ENCODE measurements at regions not wholly inside any gene's neighbourhood (a gene's known extent, or its start where the extent isn't known, plus 50 kb on each side); places are given as distances from the start of the nearest gene placed in this dataset.

GRCh38 chr2:221999717-222000116 lies 299.1 kb downstream of the PAX3 start:
- Histone ChIP-seq H3K36me3 (ENCODE audit: low read depth) (no peaks in the 10 kb centered on the region), H3K9me2 (ENCODE audit: insufficient read depth) (no peaks in the 10 kb centered on the region), H3K4me1 (replicated peaks; ENCODE audit: insufficient read depth) (peaks cover 45% of the 10 kb centered on the region), H3K79me2 (ENCODE audit: low read depth) (no peaks in the 10 kb centered on the region), H3K27ac (peak overlapping the region; percentile 85), H3K9me3 (ENCODE audit: insufficient read depth, low read depth) (peaks cover 5% of the 10 kb centered on the region; the same call in 1 of the 2 replicates), H2AFZ (no peak overlapping the region), H3K4me3 (peak overlapping the region; percentile 7; the same call in 1 of the 2 replicates), H3F3A (ENCODE audit: insufficient read depth, low read depth) (peaks cover 27% of the 10 kb centered on the region), H3K27me3 (ENCODE audit: insufficient read depth, low read depth) (no peaks in the 10 kb centered on the region), H4K20me1 (ENCODE audit: insufficient read depth) (peaks cover 3% of the 10 kb centered on the region; the same call in 1 of the 2 replicates), H3K4me2 (peak overlapping the region; percentile 54)
- peak; percentile 47 to 99 for DNase-seq
- TF ChIP-seq EZH2 (IDR thresholded peaks at IDR 0.05; ENCODE audit: low read depth) = no peak
- TF ChIP-seq CTCF (conservative IDR thresholded peaks at IDR 0.05) = no peak
- BruUV-seq (replicated peaks) = no TSS peak
- intact Hi-C loops (cut with micrococcal nuclease; ENCODE audit: unreplicated experiment) = no loop called here
- ChIA-PET POLR2A (ENCODE audit: unreplicated experiment) (interaction anchor here (0.9 kb wide), 1 partner anchor 58 kb away, joined by 10 read pairs; no protein-coding TSS in a partner anchor), CTCF (interaction anchor here (0.7 to 1.6 kb wide), 3 partner anchors 10 to 38 kb away, joined by 3 read pairs; no protein-coding TSS in a partner anchor)

GRCh38 chr2:221999166-221999565 lies 299.6 kb downstream of the PAX3 start:
- CTCF ChIA-PET = interaction anchor here (0.7 to 0.8 kb wide), 2 partner anchors 13 to 39 kb away, joined by 3 read pairs; no protein-coding TSS in a partner anchor
- H3K27me3 ChIP-seq (ENCODE audit: insufficient read depth, low read depth) = no peaks in the 10 kb centered on the region
- H3K9me2 ChIP-seq (ENCODE audit: insufficient read depth) = no peaks in the 10 kb centered on the region
- intact Hi-C loops (cut with micrococcal nuclease; ENCODE audit: unreplicated experiment) = no loop called here
- no peak for DNase-seq
- H3K36me3 ChIP-seq (ENCODE audit: low read depth) = no peaks in the 10 kb centered on the region
- H3K4me2 ChIP-seq = peak overlapping the region; percentile 54
- H3K9me3 ChIP-seq (ENCODE audit: insufficient read depth, low read depth) = peaks cover 5% of the 10 kb centered on the region; the same call in 1 of the 2 replicates
- H2AFZ ChIP-seq = no peak overlapping the region
- no TSS peak for BruUV-seq (replicated peaks)
- H4K20me1 ChIP-seq (ENCODE audit: insufficient read depth) = peaks cover 3% of the 10 kb centered on the region; the same call in 1 of the 2 replicates
- peak overlapping the region; percentile 85 for H3K27ac ChIP-seq
- peaks cover 45% of the 10 kb centered on the region for H3K4me1 ChIP-seq (replicated peaks; ENCODE audit: insufficient read depth)
- no peaks in the 10 kb centered on the region for H3K79me2 ChIP-seq (ENCODE audit: low read depth)
- POLR2A ChIA-PET (ENCODE audit: unreplicated experiment) = no interaction called here
- no peak for TF ChIP-seq EZH2 (IDR thresholded peaks at IDR 0.05; ENCODE audit: low read depth)
- no peak overlapping the region; the same call in 1 of the 2 replicates for H3K4me3 ChIP-seq
- peaks cover 27% of the 10 kb centered on the region for H3F3A ChIP-seq (ENCODE audit: insufficient read depth, low read depth)

- no peaks in the 10 kb centered on the region for H3K36me3 ChIP-seq (ENCODE audit: low read depth)
- H3K27ac ChIP-seq = no peak overlapping the region
- H3K79me2 ChIP-seq (ENCODE audit: low read depth) = no peaks in the 10 kb centered on the region
- DNase-seq = no peak
- peaks cover 3% of the 10 kb centered on the region; the same call in 1 of the 2 replicates for H4K20me1 ChIP-seq (ENCODE audit: insufficient read depth)
- peaks cover 27% of the 10 kb centered on the region for H3F3A ChIP-seq (ENCODE audit: insufficient read depth, low read depth)
- no peak overlapping the region for H3K4me3 ChIP-seq
- no peak overlapping the region for H2AFZ ChIP-seq
- POLR2A ChIA-PET (ENCODE audit: unreplicated experiment) = no interaction called here
- TF ChIP-seq CTCF (conservative IDR thresholded peaks at IDR 0.05) (no peak), EZH2 (IDR thresholded peaks at IDR 0.05; ENCODE audit: low read depth) (no peak)
- peaks cover 45% of the 10 kb centered on the region for H3K4me1 ChIP-seq (replicated peaks; ENCODE audit: insufficient read depth)
- BruUV-seq (replicated peaks) = TSS peak; percentile 99
- no peaks in the 10 kb centered on the region for H3K9me2 ChIP-seq (ENCODE audit: insufficient read depth)
- 0 out of 2 replicates have a peak overlapping the region, but pooled peaks have one; percentile 12 for H3K4me2 ChIP-seq
- no peaks in the 10 kb centered on the region for H3K27me3 ChIP-seq (ENCODE audit: insufficient read depth, low read depth)
- intact Hi-C loops (cut with micrococcal nuclease; ENCODE audit: unreplicated experiment) = no loop called here
- H3K9me3 ChIP-seq (ENCODE audit: insufficient read depth, low read depth) = peaks cover 5% of the 10 kb centered on the region; the same call in 1 of the 2 replicates
- CTCF ChIA-PET = interaction anchor here (1.0 kb wide), 1 partner anchor 368 kb away, joined by 4 read pairs; no protein-coding TSS in a partner anchor
Measured at GRCh38 chr2:221997683-221998082, 301.1 kb downstream of the PAX3 start.

All from PC-9 (cell line).